Calu3 (cell line): ENCODE measurements at regions not wholly inside any gene's neighbourhood (a gene's known extent, or its start where the extent isn't known, plus 50 kb on each side); places are given as distances from the start of the nearest gene placed in this dataset.

Source experiments
- BruUV-seq: library from RNA; stranded (reverse); fragments of 400-500 nt; replicated peaks from 2 replicates; lab custom pipeline; 2021; lab: Mats Ljungman, UMichigan
- CTCF ChIA-PET: fragments of 300-600 bp; sonication (Branson Sonifier 250); formaldehyde crosslinking; loops from one replicate; lab custom pipeline; 2022; ENCODE audit warnings: antibody characterized with exemption; lab: Charles Lee
- DNase-seq: peaks from one replicate; pipeline ENCODE4 v3.0.0; 2022
- H3K27ac Mint-ChIP-seq: one replicate; pipeline ENCODE4 v1.8.0; 2022; ENCODE audit warnings: mixed read lengths; ENCODE audit not compliant: unreplicated experiment
- H3K27me3 Mint-ChIP-seq: one replicate; pipeline ENCODE4 v1.8.0; 2022; ENCODE audit warnings: mixed read lengths; ENCODE audit not compliant: unreplicated experiment
- H3K36me3 Mint-ChIP-seq: one replicate; pipeline ENCODE4 v1.8.0; 2022; ENCODE audit warnings: mild to moderate bottlenecking, moderate library complexity, mixed read lengths; ENCODE audit not compliant: insufficient read depth, unreplicated experiment
- H3K4me1 Mint-ChIP-seq: one replicate; pipeline ENCODE4 v1.8.0; 2022; ENCODE audit warnings: mild to moderate bottlenecking, low read depth, mixed read lengths; ENCODE audit not compliant: unreplicated experiment
- H3K4me3 Mint-ChIP-seq: one replicate; pipeline ENCODE4 v1.8.0; 2022; ENCODE audit warnings: mild to moderate bottlenecking, low read depth, moderate library complexity, mixed read lengths; ENCODE audit not compliant: unreplicated experiment
- H3K9me3 Mint-ChIP-seq: one replicate; pipeline ENCODE4 v1.8.0; 2022; ENCODE audit warnings: low read depth, mixed read lengths; ENCODE audit not compliant: unreplicated experiment
- intact Hi-C: fragments of 100-400 bp; cut with micrococcal nuclease; formaldehyde crosslinking; loops from one replicate; pipeline ENCODE4 v1.10.0; 2022; ENCODE audit not compliant: unreplicated experiment
- TF ChIP-seq, protein P1 (sequence below): fragments of 200-600 bp; IDR thresholded peaks from one replicate; pipeline ENCODE4 v1.8.0; 2022; ENCODE audit warnings: antibody characterized with exemption; ENCODE audit not compliant: unreplicated experiment

DNA sequence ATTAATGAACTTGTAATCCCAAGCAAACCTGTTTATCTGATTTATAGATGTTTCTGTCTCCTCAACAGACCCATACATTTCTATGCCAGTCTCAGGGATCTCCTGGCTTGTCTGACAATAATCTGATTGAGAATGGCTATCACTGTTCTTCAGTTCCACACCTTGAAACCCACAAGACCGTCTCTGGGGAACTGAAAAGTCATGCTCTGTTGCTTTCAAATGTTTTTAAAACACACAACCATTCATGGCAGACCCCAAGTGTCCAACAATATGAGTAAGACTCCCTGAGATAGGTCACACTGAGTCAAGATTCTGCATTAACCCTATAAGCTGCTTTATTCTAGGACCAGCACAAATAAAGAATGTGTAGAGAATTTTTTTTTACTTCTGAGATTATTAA lies 611.2 kb upstream of the PLXNA2 start:
- H3K36me3 Mint-ChIP-seq, result no peaks in the 10 kb centered on the region
- peaks cover 6% of the 10 kb centered on the region for H3K9me3 Mint-ChIP-seq
- no peak overlapping the region for H3K27ac Mint-ChIP-seq
- DNase-seq, result no peak
- TF ChIP-seq, protein P1, sequence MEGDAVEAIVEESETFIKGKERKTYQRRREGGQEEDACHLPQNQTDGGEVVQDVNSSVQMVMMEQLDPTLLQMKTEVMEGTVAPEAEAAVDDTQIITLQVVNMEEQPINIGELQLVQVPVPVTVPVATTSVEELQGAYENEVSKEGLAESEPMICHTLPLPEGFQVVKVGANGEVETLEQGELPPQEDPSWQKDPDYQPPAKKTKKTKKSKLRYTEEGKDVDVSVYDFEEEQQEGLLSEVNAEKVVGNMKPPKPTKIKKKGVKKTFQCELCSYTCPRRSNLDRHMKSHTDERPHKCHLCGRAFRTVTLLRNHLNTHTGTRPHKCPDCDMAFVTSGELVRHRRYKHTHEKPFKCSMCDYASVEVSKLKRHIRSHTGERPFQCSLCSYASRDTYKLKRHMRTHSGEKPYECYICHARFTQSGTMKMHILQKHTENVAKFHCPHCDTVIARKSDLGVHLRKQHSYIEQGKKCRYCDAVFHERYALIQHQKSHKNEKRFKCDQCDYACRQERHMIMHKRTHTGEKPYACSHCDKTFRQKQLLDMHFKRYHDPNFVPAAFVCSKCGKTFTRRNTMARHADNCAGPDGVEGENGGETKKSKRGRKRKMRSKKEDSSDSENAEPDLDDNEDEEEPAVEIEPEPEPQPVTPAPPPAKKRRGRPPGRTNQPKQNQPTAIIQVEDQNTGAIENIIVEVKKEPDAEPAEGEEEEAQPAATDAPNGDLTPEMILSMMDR, result no peak
- CTCF ChIA-PET, result no interaction called here
- intact Hi-C loops, result no loop called here
- BruUV-seq, result no TSS peak
- H3K27me3 Mint-ChIP-seq, result no peaks in the 10 kb centered on the region
- no peak overlapping the region for H3K4me3 Mint-ChIP-seq
- no peaks in the 10 kb centered on the region for H3K4me1 Mint-ChIP-seq

DNA sequence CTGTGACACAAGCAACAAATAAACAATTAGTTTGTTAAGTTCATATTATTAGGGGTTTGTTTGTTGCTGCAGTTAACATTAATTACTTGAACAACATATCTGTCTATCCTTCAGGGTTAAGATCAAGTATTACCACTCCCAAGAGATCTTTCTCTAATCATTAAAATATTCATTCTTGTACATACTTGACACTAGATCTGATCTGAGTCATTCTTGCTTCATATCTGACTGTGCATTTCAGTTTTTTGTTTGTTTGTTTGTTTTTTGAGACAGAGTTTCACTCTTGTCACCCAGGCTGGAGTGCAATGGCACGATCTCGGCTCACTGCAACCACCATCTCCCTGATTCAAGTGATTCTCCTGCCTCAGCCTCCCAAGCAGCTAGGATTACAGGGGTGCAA lies 613.3 kb upstream of the PLXNA2 start:
- CTCF ChIA-PET, result no interaction called here
- Mint-ChIP-seq H3K4me1 (no peaks in the 10 kb centered on the region), H3K36me3 (no peaks in the 10 kb centered on the region), H3K9me3 (peaks cover 8% of the 10 kb centered on the region), H3K27me3 (no peaks in the 10 kb centered on the region), H3K27ac (no peak overlapping the region), H3K4me3 (no peak overlapping the region)
- TF ChIP-seq, protein P1, result no peak
- BruUV-seq, result no TSS peak
- DNase-seq, result no peak
- intact Hi-C loops, result no loop called here

DNA sequence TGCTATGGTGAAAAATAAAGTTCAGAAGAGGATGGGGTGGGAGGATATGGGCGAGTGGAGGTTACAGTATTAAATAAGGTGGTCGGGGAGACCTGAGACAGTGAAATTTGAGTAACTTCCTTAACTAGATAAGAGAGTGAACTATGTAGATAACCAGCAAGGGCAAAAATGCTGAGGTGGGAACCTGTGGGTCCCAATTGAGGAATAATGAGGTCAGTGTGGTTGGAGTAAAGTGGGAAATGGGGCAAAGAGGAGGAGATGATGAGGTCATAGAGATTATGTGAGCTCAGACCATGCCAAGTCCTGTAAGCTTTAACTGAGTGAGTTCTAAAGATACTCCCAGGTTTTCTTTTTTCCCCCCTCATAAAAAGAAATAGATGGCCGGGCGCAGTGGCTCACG lies 614.6 kb upstream of the PLXNA2 start:
- H3K27ac Mint-ChIP-seq, result no peak overlapping the region
- peaks cover 6% of the 10 kb centered on the region for H3K9me3 Mint-ChIP-seq
- no peak overlapping the region for H3K4me3 Mint-ChIP-seq
- H3K36me3 Mint-ChIP-seq, result no peaks in the 10 kb centered on the region
- intact Hi-C loops, result no loop called here
- H3K27me3 Mint-ChIP-seq, result no peaks in the 10 kb centered on the region
- BruUV-seq, result no TSS peak
- DNase-seq, result no peak
- TF ChIP-seq, protein P1, result no peak
- CTCF ChIA-PET, result no interaction called here
- H3K4me1 Mint-ChIP-seq, result no peaks in the 10 kb centered on the region

DNA sequence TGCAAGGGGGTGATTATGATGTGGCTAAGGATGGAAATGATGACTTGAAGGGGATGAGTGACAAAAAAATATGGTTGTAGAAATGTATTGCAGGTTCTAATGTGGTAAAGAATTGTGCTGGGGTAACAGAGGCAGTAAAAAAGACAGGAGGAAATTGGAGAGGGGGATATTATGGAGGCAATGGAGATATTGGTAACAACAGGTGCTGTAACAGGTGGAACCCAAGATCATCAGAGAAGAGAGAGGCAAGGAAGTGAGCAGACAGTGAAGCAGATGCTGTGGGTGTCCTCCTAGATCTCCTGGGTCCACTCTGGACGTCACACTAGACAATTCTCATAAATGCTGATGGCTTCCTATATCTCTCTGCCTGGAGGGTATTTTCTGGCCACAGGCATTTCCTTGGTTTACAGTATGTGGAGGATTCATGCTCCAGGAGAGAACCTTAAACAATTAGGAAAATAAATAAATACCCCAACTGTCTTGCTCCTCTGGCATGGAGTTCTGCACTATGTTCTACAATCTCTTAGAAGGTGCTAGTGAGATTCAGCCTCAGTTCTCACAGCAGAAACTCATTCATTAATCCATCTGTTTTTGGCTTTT lies 620.3 kb upstream of the PLXNA2 start:
- intact Hi-C loops, result no loop called here
- CTCF ChIA-PET, result no interaction called here
- TF ChIP-seq, protein P1, result no peak
- Mint-ChIP-seq H3K27me3 (no peaks in the 10 kb centered on the region), H3K9me3 (peaks cover 9% of the 10 kb centered on the region), H3K27ac (no peak overlapping the region), H3K36me3 (no peaks in the 10 kb centered on the region), H3K4me3 (no peak overlapping the region), H3K4me1 (no peaks in the 10 kb centered on the region)
- no TSS peak for BruUV-seq
- no peak for DNase-seq
